Uterus (tissue), 3 donors: ENCODE measurements at regions not wholly inside any gene's neighbourhood (a gene's known extent, or its start where the extent isn't known, plus 50 kb on each side); places are given as distances from the start of the nearest gene placed in this dataset.

Experiments
- DNase-seq, 2 donors: peaks; one replicate each; pipeline ENCODE4 v3.0.0-alpha.2; 2019 to 2020
- H3K27ac ChIP-seq, 2 donors: fragments of 200-600 bp; sonication (generic); 1 replicate in 1 of 2; 2 replicates in 1 of 2; pipeline ENCODE4 v1.5.1; 2016 to 2018
- H3K27me3 ChIP-seq, 2 donors: fragments of 200-600 bp; sonication (generic); one replicate each; pipeline ENCODE4 v1.5.1; 2018 to 2019; ENCODE audit warnings: control low read depth in 1 of 2
- H3K36me3 ChIP-seq, 2 donors: fragments of 200-600 bp; sonication (generic); one replicate each; pipeline ENCODE4 v1.5.1; 2019; ENCODE audit warnings: control low read depth in 1 of 2
- H3K4me1 ChIP-seq, 2 donors: fragments of 200-600 bp; sonication (generic); one replicate each; pipeline ENCODE4 v1.5.1; 2018 to 2019; ENCODE audit warnings: control low read depth in 1 of 2
- H3K4me3 ChIP-seq, 2 donors: fragments of 200-600 bp; sonication (generic); 1 replicate in 1 of 2; 2 replicates in 1 of 2; pipeline ENCODE4 v1.5.1; 2018 to 2019; ENCODE audit warnings: mild to moderate bottlenecking in 1 of 2
- H3K9me3 ChIP-seq, 2 donors: fragments of 200-600 bp; sonication (generic); one replicate each; pipeline ENCODE4 v1.5.1; 2019; ENCODE audit warnings: control low read depth in 1 of 2
- CTCF ChIP-seq, 4 experiments: fragments of 200-600 bp in 2 of 4; fragments of 450-650 bp in 2 of 4; sonication (generic) in 2 of 4; IDR thresholded peaks; one replicate each; pipeline ENCODE4 v1.5.1; 2016 to 2019; ENCODE audit warnings: antibody characterized with exemption in 4 of 4, mild to moderate bottlenecking in 2 of 4, moderate library complexity in 1 of 4
- POLR2A ChIP-seq, 2 donors: fragments of 450-650 bp; IDR thresholded peaks; one replicate each; pipeline ENCODE4 v1.6.1; 2016; ENCODE audit warnings: antibody characterized with exemption in 2 of 2, mild to moderate bottlenecking in 1 of 2, moderate library complexity in 1 of 2
- intact Hi-C: fragments of 100-400 bp; cut with DNase I; formaldehyde crosslinking; loops from one replicate; pipeline ENCODE4 v1.15.1; 2023; ENCODE audit warnings: low total_unique reads
- donor health status: DM: yes; HTN: yes; CAD: no.

DNA sequence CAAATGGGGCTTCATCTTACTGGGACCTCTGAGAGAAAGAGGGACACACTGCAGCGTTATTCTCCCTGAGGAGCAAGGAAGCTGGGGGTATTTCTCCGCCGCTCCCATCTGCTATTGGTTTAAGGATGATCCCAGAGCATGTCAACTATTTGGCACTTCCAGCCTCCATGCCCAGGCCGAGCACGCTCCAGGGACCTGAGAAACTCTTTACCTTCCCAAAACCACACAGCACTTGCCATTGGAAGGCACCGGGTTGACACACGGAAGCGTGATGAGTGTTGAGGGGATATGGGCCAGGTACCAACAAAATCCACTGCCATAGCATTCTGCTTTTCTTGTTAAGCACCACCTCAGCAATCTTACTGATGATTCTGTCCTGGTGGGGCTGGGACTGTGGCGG, 92.4 kb upstream of the SLC24A3 start:
- intact Hi-C loops = no loop called here
- TF ChIP-seq CTCF (IDR thresholded peaks at IDR 0.05) (no peak), POLR2A (IDR thresholded peaks at IDR 0.05) (no peak)
- H3K27ac ChIP-seq = peak overlapping the region; percentile 56 to 68
- no peak overlapping the region for H3K4me3 ChIP-seq
- no peaks in the 10 kb centered on the region for H3K9me3 ChIP-seq
- H3K27me3 ChIP-seq = no peaks in the 10 kb centered on the region
- peak in 1 of 2 donors; percentile 24 for DNase-seq
- H3K36me3 ChIP-seq = no peaks in the 10 kb centered on the region
- H3K4me1 ChIP-seq = peaks cover 0 to 4% of the 10 kb centered on the region in 2 donors

DNA sequence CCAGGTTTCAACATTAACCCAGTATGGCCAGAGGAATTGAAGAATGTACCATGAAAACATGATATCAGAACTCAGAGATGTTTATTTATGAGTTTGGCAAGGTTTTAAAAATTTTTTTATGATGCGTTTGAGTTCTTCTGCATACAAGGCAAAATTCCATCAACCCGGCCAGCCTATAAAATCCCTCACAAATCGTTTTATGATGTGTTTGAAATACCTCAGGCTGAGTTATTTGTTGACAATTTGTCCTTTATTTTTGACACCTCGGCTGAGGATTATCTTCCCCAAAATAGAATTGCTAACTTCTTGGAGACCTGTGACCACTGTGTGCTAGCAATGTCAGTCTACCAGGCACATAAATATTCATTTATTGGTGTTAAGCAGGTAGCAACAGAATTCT, 91.9 kb upstream of the SLC24A3 start:
- Histone ChIP-seq H3K9me3 (no peaks in the 10 kb centered on the region), H3K4me1 (peaks cover 0 to 4% of the 10 kb centered on the region in 2 donors), H3K4me3 (no peak overlapping the region), H3K27me3 (no peaks in the 10 kb centered on the region), H3K27ac (peak overlapping the region; percentile 56 to 68), H3K36me3 (no peaks in the 10 kb centered on the region)
- peak in 1 of 2 donors; percentile 41 for DNase-seq
- intact Hi-C loops = no loop called here
- TF ChIP-seq CTCF (IDR thresholded peaks at IDR 0.05) (no peak), POLR2A (IDR thresholded peaks at IDR 0.05) (no peak)

GRCh38 chr20:19121463-19121862, 91.0 kb upstream of the SLC24A3 start:
- peak overlapping the region; percentile 56 to 68 for H3K27ac ChIP-seq
- peaks cover 0 to 4% of the 10 kb centered on the region in 2 donors for H3K4me1 ChIP-seq
- H3K9me3 ChIP-seq = no peaks in the 10 kb centered on the region
- no peaks in the 10 kb centered on the region for H3K27me3 ChIP-seq
- no peak overlapping the region for H3K4me3 ChIP-seq
- H3K36me3 ChIP-seq = no peaks in the 10 kb centered on the region
- intact Hi-C loops = no loop called here
- no peak for TF ChIP-seq CTCF (IDR thresholded peaks at IDR 0.05)
- no peak for TF ChIP-seq POLR2A (IDR thresholded peaks at IDR 0.05)
- no peak for DNase-seq

GRCh38 chr20:19121916-19122315, 90.5 kb upstream of the SLC24A3 start:
- Histone ChIP-seq H3K27me3 (no peaks in the 10 kb centered on the region), H3K4me3 (no peak overlapping the region), H3K9me3 (no peaks in the 10 kb centered on the region), H3K27ac (no peak overlapping the region), H3K4me1 (peaks cover 0 to 4% of the 10 kb centered on the region in 2 donors), H3K36me3 (no peaks in the 10 kb centered on the region)
- no peak for TF ChIP-seq CTCF (IDR thresholded peaks at IDR 0.05)
- no peak for TF ChIP-seq POLR2A (IDR thresholded peaks at IDR 0.05)
- DNase-seq = no peak
- intact Hi-C loops = no loop called here

DNA sequence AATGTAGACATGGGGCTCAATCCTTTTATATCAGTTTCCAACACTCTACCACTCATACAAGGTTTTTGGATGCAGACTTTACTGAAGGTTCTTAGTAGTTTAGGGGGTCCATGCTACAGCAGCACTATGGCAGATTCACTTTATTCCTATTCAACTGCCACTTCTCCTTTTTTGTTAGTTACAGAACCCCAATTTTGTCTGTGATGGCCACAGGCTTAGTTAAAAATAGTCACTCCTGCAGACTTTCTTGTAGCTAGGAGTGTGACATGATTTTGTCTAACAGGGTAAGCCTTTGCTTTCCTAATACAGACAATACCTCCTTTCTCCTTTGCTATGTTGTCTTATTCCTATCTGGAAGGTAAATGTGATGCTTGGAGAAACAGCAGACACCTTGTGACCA, 90.0 kb upstream of the SLC24A3 start:
- H3K4me3 ChIP-seq = no peak overlapping the region
- intact Hi-C loops = no loop called here
- H3K27me3 ChIP-seq = no peaks in the 10 kb centered on the region
- peaks cover 0 to 4% of the 10 kb centered on the region in 2 donors for H3K4me1 ChIP-seq
- TF ChIP-seq POLR2A (IDR thresholded peaks at IDR 0.05) (no peak), CTCF (IDR thresholded peaks at IDR 0.05) (no peak)
- no peaks in the 10 kb centered on the region for H3K9me3 ChIP-seq
- DNase-seq = no peak
- no peaks in the 10 kb centered on the region for H3K36me3 ChIP-seq
- no peak overlapping the region for H3K27ac ChIP-seq
